GM12878 (cell line): ENCODE measurements at regions not wholly inside any gene's neighbourhood (a gene's known extent, or its start where the extent isn't known, plus 50 kb on each side); places are given as distances from the start of the nearest gene placed in this dataset.

Source experiments
- ATAC-seq: fragments of 200-7000 bp; cut with Tn5 transposase; 3 replicates; pipeline ENCODE4 v1.9.1; 2020; ENCODE audit warnings: mild to moderate bottlenecking, moderate library complexity
- BruUV-seq: library from RNA; stranded (reverse); fragments of 400-500 nt; replicated peaks from 2 replicates; lab custom pipeline; 2021; lab: Mats Ljungman, UMichigan
- CTCF ChIA-PET: fragments of 300-600 bp; sonication (Branson Sonifier 250); formaldehyde crosslinking; extraction: SDS; loops from one replicate; lab custom pipeline; 2021; ENCODE audit warnings: inconsistent platforms; lab: Yijun Ruan, JAX
- POLR2A ChIA-PET: fragments of 350-600 bp; formaldehyde crosslinking; extraction: SDS; loops from one replicate; lab custom pipeline; 2021; ENCODE audit warnings: inconsistent platforms; lab: Charles Lee
- RAD21 ChIA-PET: fragments of 300-600 bp; sonication (Branson Sonifier 250); formaldehyde crosslinking; loops from one replicate; lab custom pipeline; 2023; ENCODE audit warnings: antibody characterized with exemption; ENCODE audit not compliant: unreplicated experiment; lab: Charles Lee
- SMC1A ChIA-PET: fragments of 300-600 bp; sonication (Branson Sonifier 250); formaldehyde crosslinking; loops from one replicate; lab custom pipeline; 2023; ENCODE audit not compliant: unreplicated experiment, uncharacterized antibody; lab: Charles Lee
- DNase-seq: peaks from one replicate; pipeline ENCODE4 v3.0.0-alpha.2; 2011; ENCODE audit warnings: low read depth, low spot score
- FAIRE-seq: peaks from 3 replicates; lab custom pipeline; 2011; peaks lifted over from hg19 to GRCh38; lab: Jason Lieb, UNC
- H2AFZ ChIP-seq: 2 replicates; pipeline ENCODE4 v1.6.0; 2011; ENCODE audit warnings: low read depth, low read length, control low read depth; ENCODE audit not compliant: control insufficient read depth
- H3K27ac ChIP-seq: 2 replicates; pipeline ENCODE4 v1.5.1; 2011; ENCODE audit warnings: control low read depth; ENCODE audit not compliant: control insufficient read depth, insufficient read depth
- H3K27me3 ChIP-seq, 2 experiments: replicated peaks in 1 of 2; 2 replicates each; pipeline versions ENCODE4 v1.6.0 to v1.6.1; 2011; ENCODE audit warnings: low read length in 1 of 2; ENCODE audit not compliant: control insufficient read depth in 2 of 2, insufficient read depth in 2 of 2
- H3K36me3 ChIP-seq, 2 experiments: 2 replicates each; pipeline ENCODE4 v1.5.1; 2011; ENCODE audit warnings: low read length in 1 of 2; ENCODE audit not compliant: control insufficient read depth in 2 of 2, insufficient read depth in 2 of 2
- H3K4me1 ChIP-seq: 2 replicates; pipeline ENCODE4 v1.6.1; 2011; ENCODE audit warnings: mild to moderate bottlenecking, low read length, moderate library complexity, mixed read lengths; ENCODE audit not compliant: control insufficient read depth, insufficient read depth
- H3K4me2 ChIP-seq: 2 replicates; pipeline ENCODE4 v1.6.0; 2011; ENCODE audit warnings: control low read depth; ENCODE audit not compliant: control insufficient read depth, insufficient read depth
- H3K4me3 ChIP-seq: fragments of 200-600 bp; sonication (generic); 2 replicates; pipeline ENCODE4 v1.5.1; 2016
- H3K79me2 ChIP-seq: 2 replicates; pipeline ENCODE4 v1.6.0; 2011; ENCODE audit warnings: low read length; ENCODE audit not compliant: control insufficient read depth, insufficient read depth
- H3K9ac ChIP-seq: 2 replicates; pipeline ENCODE4 v1.8.0; 2011; ENCODE audit warnings: low read length, control low read depth, mixed read lengths; ENCODE audit not compliant: control insufficient read depth, insufficient read depth
- H3K9me3 ChIP-seq: replicated peaks from 3 replicates; pipeline ENCODE4 v1.5.1; 2011; ENCODE audit warnings: mild to moderate bottlenecking, low read length; ENCODE audit not compliant: control insufficient read depth, insufficient read depth
- H4K20me1 ChIP-seq: 2 replicates; pipeline ENCODE4 v1.6.0; 2011; ENCODE audit not compliant: control insufficient read depth, insufficient read depth
- ATF7 ChIP-seq: fragments of 450-650 bp; IDR thresholded peaks from 2 replicates; pipeline ENCODE4 v1.6.1; 2016; ENCODE audit warnings: low read depth, mild to moderate bottlenecking
- E4F1 ChIP-seq: fragments of 450-650 bp; IDR thresholded peaks from 2 replicates; pipeline ENCODE4 v1.6.1; 2018; ENCODE audit warnings: borderline replicate concordance, mild to moderate bottlenecking; ENCODE audit not compliant: partially characterized antibody
- MAX ChIP-seq: IDR thresholded peaks from 2 replicates; pipeline ENCODE4 v1.6.1; 2012; ENCODE audit warnings: low read depth, low read length, improper control_type of control experiment
- MEF2A ChIP-seq: IDR thresholded peaks from 2 replicates; pipeline ENCODE4 v1.6.1; 2011; ENCODE audit warnings: low read depth, mild to moderate bottlenecking, low read length, moderate library complexity; ENCODE audit not compliant: insufficient read depth
- MLLT1 ChIP-seq: fragments of 450-650 bp; IDR thresholded peaks from 2 replicates; pipeline ENCODE4 v1.6.1; 2016; ENCODE audit warnings: mild to moderate bottlenecking
- MYC ChIP-seq: IDR thresholded peaks from 2 replicates; pipeline ENCODE4 v1.6.1; 2011; ENCODE audit warnings: mild to moderate bottlenecking, low read length, moderate library complexity, inconsistent platforms; ENCODE audit not compliant: insufficient read depth, insufficient replicate concordance, insufficient read length, severe bottlenecking
- RELA ChIP-seq: fragments of 450-650 bp; IDR thresholded peaks from 2 replicates; pipeline ENCODE4 v1.8.0; 2014; ENCODE audit warnings: borderline replicate concordance; ENCODE audit not compliant: partially characterized antibody
- SMAD1 ChIP-seq: fragments of 450-650 bp; IDR thresholded peaks from 2 replicates; pipeline ENCODE4 v1.6.1; 2018; ENCODE audit warnings: mild to moderate bottlenecking, low read depth; ENCODE audit not compliant: partially characterized antibody
- ZBED1 ChIP-seq: IDR thresholded peaks from 2 replicates; pipeline ENCODE4 v1.6.1; 2016; ENCODE audit warnings: borderline replicate concordance
- ZNF592 ChIP-seq: fragments of 450-650 bp; IDR thresholded peaks from 2 replicates; pipeline ENCODE4 v1.6.1; 2017; ENCODE audit warnings: mild to moderate bottlenecking, moderate library complexity
- WGBS: methylation state at CpG from one replicate; pipeline ENCODE4 v1.1.6; 2016; ENCODE audit warnings: low lambda C conversion rate; ENCODE audit not compliant: insufficient replicate concordance, insufficient coverage; ENCODE audit errors: missing lambda C conversion rate; 5-methylcytosine and 5-hydroxymethylcytosine counted together
- in situ Hi-C: fragments of 300-500 bp; cut with MboI; formaldehyde crosslinking; loops from 9 replicates; pipeline ENCODE4 v1.14.3; 2018; ENCODE audit warnings: mixed read lengths
- intact Hi-C: fragments of 100-400 bp; cut with micrococcal nuclease; formaldehyde crosslinking; loops from one replicate; pipeline ENCODE4 v1.14.2; 2022; ENCODE audit not compliant: unreplicated experiment

- in situ Hi-C loops (no loop called here), intact Hi-C loops (no loop called here)
- Histone ChIP-seq H3K79me2 (no peaks in the 10 kb centered on the region), H3K9ac (no peak overlapping the region), H2AFZ (no peak overlapping the region), H3K27me3 (no peaks in the 10 kb centered on the region), H4K20me1 (no peaks in the 10 kb centered on the region), H3K36me3 (no peaks in the 10 kb centered on the region), H3K4me2 (no peak overlapping the region), H3K9me3 (no peaks in the 10 kb centered on the region; the same call in 2 of the 3 replicates), H3K4me1 (no peaks in the 10 kb centered on the region), H3K27ac (no peak overlapping the region), H3K4me3 (no peak overlapping the region)
- no peak for DNase-seq
- no peak for FAIRE-seq
- no peak for ATAC-seq
- TF ChIP-seq MLLT1 (no peak), MYC (no peak), RELA (no peak), ZBED1 (no peak)
- RAD21 ChIA-PET, result no interaction called here
- SMC1A ChIA-PET, result no interaction called here
- CTCF ChIA-PET, result no interaction called here
- POLR2A ChIA-PET, result no interaction called here
- BruUV-seq, result no TSS peak
- 27% methylated on average over 17 of the region's 17 CpGs for WGBS
Measured at GRCh38 chr22:48592931-48593330, 1234.7 kb downstream of the BRD1 start.

GRCh38 chr22:48592488-48592887 lies 1235.2 kb downstream of the BRD1 start:
- WGBS, result 18% methylated on average over 10 of the region's 12 CpGs
- CTCF ChIA-PET, result no interaction called here
- BruUV-seq, result no TSS peak
- H3K27me3 ChIP-seq, result no peaks in the 10 kb centered on the region
- H3K9ac ChIP-seq, result no peak overlapping the region
- no peak for ATAC-seq
- H3K4me3 ChIP-seq, result no peak overlapping the region
- no peaks in the 10 kb centered on the region for H3K36me3 ChIP-seq
- no peaks in the 10 kb centered on the region for H4K20me1 ChIP-seq
- SMC1A ChIA-PET, result no interaction called here
- intact Hi-C loops (no loop called here), in situ Hi-C loops (no loop called here)
- H2AFZ ChIP-seq, result no peak overlapping the region
- POLR2A ChIA-PET, result no interaction called here
- RAD21 ChIA-PET, result no interaction called here
- no peak for DNase-seq
- no peaks in the 10 kb centered on the region for H3K79me2 ChIP-seq
- no peak for FAIRE-seq
- H3K9me3 ChIP-seq, result no peaks in the 10 kb centered on the region; the same call in 2 of the 3 replicates
- H3K4me2 ChIP-seq, result no peak overlapping the region
- H3K4me1 ChIP-seq, result no peaks in the 10 kb centered on the region
- H3K27ac ChIP-seq, result no peak overlapping the region
- no peak for TF ChIP-seq MAX
- no peak for TF ChIP-seq E4F1
- no peak for TF ChIP-seq ATF7
- no peak for TF ChIP-seq SMAD1
- TF ChIP-seq ZNF592, result no peak
- no peak for TF ChIP-seq MEF2A
